HFFc6 (cell line): ENCODE measurements at regions not wholly inside any gene's neighbourhood (a gene's known extent, or its start where the extent isn't known, plus 50 kb on each side); places are given as distances from the start of the nearest gene placed in this dataset.
A peak's percentile ranks its signal among the peaks of the same experiment; 100 is the strongest.

Experiments
- DNase-seq: peaks from one replicate; pipeline ENCODE4 v3.0.0-alpha.2; 2018
- H3K27ac Mint-ChIP-seq: 2 replicates; pipeline ENCODE4 v1.8.0; 2020; ENCODE audit warnings: mild to moderate bottlenecking, mixed read lengths
- H3K27me3 Mint-ChIP-seq: 2 replicates; pipeline ENCODE4 v1.8.0; 2021; ENCODE audit warnings: mild to moderate bottlenecking, moderate library complexity, mixed read lengths; ENCODE audit not compliant: insufficient read depth
- H3K36me3 Mint-ChIP-seq: 2 replicates; pipeline ENCODE4 v1.8.0; 2021; ENCODE audit warnings: low read depth, mixed read lengths
- H3K4me1 Mint-ChIP-seq: 2 replicates; pipeline ENCODE4 v1.8.0; 2020; ENCODE audit warnings: low read depth, mixed read lengths
- H3K4me3 Mint-ChIP-seq: 2 replicates; pipeline ENCODE4 v1.8.0; 2020; ENCODE audit warnings: mild to moderate bottlenecking, moderate library complexity, mixed read lengths
- H3K9me3 Mint-ChIP-seq: 2 replicates; pipeline ENCODE4 v1.8.0; 2020; ENCODE audit warnings: mild to moderate bottlenecking, mixed read lengths
- TF ChIP-seq, protein P1 (sequence below): fragments of 200-600 bp; sonication (generic); IDR thresholded peaks from 2 replicates; pipeline ENCODE4 v1.5.0; 2021; ENCODE audit warnings: antibody characterized with exemption, mild to moderate bottlenecking

DNA sequence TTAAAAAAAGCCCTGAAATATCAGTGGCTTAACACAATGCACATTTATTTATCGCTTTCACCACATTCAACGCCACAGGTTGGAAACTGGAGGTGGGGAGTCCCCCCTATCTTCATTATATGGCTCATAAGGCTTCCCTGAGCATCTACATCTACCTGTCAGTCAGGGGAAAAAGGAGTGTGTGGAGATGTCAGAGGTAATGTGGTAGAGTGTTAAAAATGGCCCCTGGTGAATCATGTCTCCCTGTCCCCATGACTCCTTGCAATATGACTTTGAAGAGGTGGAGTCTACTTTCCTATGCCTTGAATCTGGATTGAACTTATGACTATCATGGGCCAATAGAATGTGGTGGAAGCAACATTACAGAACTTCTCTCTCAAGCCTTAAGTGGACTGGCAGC lies 65.5 kb upstream of the BTBD3 start:
- peaks cover 43% of the 10 kb centered on the region for H3K4me1 Mint-ChIP-seq
- peaks cover 3% of the 10 kb centered on the region; the same call in 1 of the 2 replicates for H3K27me3 Mint-ChIP-seq
- no peaks in the 10 kb centered on the region; the same call in 1 of the 2 replicates for H3K36me3 Mint-ChIP-seq
- no peak overlapping the region for H3K27ac Mint-ChIP-seq
- no peak overlapping the region for H3K4me3 Mint-ChIP-seq
- no peak for DNase-seq
- TF ChIP-seq, protein P1, sequence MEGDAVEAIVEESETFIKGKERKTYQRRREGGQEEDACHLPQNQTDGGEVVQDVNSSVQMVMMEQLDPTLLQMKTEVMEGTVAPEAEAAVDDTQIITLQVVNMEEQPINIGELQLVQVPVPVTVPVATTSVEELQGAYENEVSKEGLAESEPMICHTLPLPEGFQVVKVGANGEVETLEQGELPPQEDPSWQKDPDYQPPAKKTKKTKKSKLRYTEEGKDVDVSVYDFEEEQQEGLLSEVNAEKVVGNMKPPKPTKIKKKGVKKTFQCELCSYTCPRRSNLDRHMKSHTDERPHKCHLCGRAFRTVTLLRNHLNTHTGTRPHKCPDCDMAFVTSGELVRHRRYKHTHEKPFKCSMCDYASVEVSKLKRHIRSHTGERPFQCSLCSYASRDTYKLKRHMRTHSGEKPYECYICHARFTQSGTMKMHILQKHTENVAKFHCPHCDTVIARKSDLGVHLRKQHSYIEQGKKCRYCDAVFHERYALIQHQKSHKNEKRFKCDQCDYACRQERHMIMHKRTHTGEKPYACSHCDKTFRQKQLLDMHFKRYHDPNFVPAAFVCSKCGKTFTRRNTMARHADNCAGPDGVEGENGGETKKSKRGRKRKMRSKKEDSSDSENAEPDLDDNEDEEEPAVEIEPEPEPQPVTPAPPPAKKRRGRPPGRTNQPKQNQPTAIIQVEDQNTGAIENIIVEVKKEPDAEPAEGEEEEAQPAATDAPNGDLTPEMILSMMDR, result no peak
- H3K9me3 Mint-ChIP-seq, result no peaks in the 10 kb centered on the region

DNA sequence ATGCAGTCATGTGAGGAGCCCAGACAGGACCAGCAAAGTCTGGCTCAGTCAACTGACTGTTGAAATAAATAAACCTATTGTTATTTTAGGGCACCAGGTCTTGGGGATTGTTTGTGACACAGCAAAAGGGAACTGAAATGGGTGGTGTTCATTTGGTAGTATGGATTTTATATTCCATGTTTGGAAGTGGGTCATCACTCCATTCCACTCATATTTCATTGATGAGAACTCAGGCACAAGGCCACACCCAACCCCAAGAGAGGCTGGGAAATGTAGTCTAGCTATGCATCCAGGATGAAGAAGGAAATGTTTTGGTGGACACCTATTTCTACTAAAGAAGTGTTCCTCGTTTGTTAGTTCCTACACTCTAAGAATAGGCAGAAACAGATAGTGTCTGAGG lies 64.9 kb upstream of the BTBD3 start:
- H3K27ac Mint-ChIP-seq, result no peak overlapping the region
- no peaks in the 10 kb centered on the region for H3K9me3 Mint-ChIP-seq
- H3K36me3 Mint-ChIP-seq, result no peaks in the 10 kb centered on the region; the same call in 1 of the 2 replicates
- H3K4me1 Mint-ChIP-seq, result peaks cover 43% of the 10 kb centered on the region
- H3K4me3 Mint-ChIP-seq, result no peak overlapping the region
- peaks cover 3% of the 10 kb centered on the region; the same call in 1 of the 2 replicates for H3K27me3 Mint-ChIP-seq
- TF ChIP-seq, protein P1, result no peak
- DNase-seq, result peak; percentile 11

GRCh38 chr20:11853359-11853758 lies 64.3 kb upstream of the BTBD3 start:
- TF ChIP-seq, protein P1, result no peak
- peaks cover 3% of the 10 kb centered on the region; the same call in 1 of the 2 replicates for H3K27me3 Mint-ChIP-seq
- peaks cover 43% of the 10 kb centered on the region for H3K4me1 Mint-ChIP-seq
- no peaks in the 10 kb centered on the region; the same call in 1 of the 2 replicates for H3K36me3 Mint-ChIP-seq
- no peak overlapping the region for H3K27ac Mint-ChIP-seq
- H3K4me3 Mint-ChIP-seq, result no peak overlapping the region
- no peak for DNase-seq
- H3K9me3 Mint-ChIP-seq, result no peaks in the 10 kb centered on the region

- no peaks in the 10 kb centered on the region for H3K36me3 Mint-ChIP-seq
- H3K27ac Mint-ChIP-seq, result no peak overlapping the region
- H3K27me3 Mint-ChIP-seq, result peaks cover 13% of the 10 kb centered on the region
- no peaks in the 10 kb centered on the region; the same call in 1 of the 2 replicates for H3K4me1 Mint-ChIP-seq
- DNase-seq, result no peak
- TF ChIP-seq, protein P1, result no peak
- no peak overlapping the region for H3K4me3 Mint-ChIP-seq
- H3K9me3 Mint-ChIP-seq, result no peaks in the 10 kb centered on the region
Measured at GRCh38 chr20:11861479-11861878, 56.2 kb upstream of the BTBD3 start.

- Mint-ChIP-seq H3K4me3 (peak overlapping the region; percentile 1; the same call in 1 of the 2 replicates), H3K4me1 (peaks cover 9% of the 10 kb centered on the region), H3K9me3 (no peaks in the 10 kb centered on the region), H3K27ac (no peak overlapping the region), H3K27me3 (peaks cover 3% of the 10 kb centered on the region), H3K36me3 (no peaks in the 10 kb centered on the region)
- TF ChIP-seq, protein P1, result no peak
- DNase-seq, result peak; percentile 54
Measured at GRCh38 chr20:11867291-11867919, 50.3 kb upstream of the BTBD3 start.
